HG02973 (cell line): ENCODE measurements at regions not wholly inside any gene's neighbourhood (a gene's known extent, or its start where the extent isn't known, plus 50 kb on each side); places are given as distances from the start of the nearest gene placed in this dataset.
"Not testable (repeated sequence)": the region's sequence is repeated elsewhere in the genome, so short reads cannot be mapped to it uniquely, and the experiment has no call there.

ENCODE experiments used
- ATAC-seq: cut with Tn5 transposase; IDR thresholded peaks from one replicate; pipeline ENCODE4 v1.9.1; 2021; ENCODE audit warnings: moderate library complexity; ENCODE audit not compliant: unreplicated experiment

GRCh38 chr2:2582998-2583545, 252.0 kb upstream of the MYT1L start:
- ATAC-seq = no peak

- ATAC-seq = no peak
These were observed 250.5 kb upstream of the MYT1L start for GRCh38 chr2:2581331-2582159.

- ATAC-seq = not testable (repeated sequence)
These were observed 249.8 kb upstream of the MYT1L start for GRCh38 chr2:2580841-2581240.

GRCh38 chr2:2580341-2580740, 249.3 kb upstream of the MYT1L start:
- ATAC-seq = no peak

- no peak for ATAC-seq
These were observed 248.7 kb upstream of the MYT1L start for GRCh38 chr2:2579814-2580213.

- no peak for ATAC-seq
These were observed 246.3 kb upstream of the MYT1L start for GRCh38 chr2:2577407-2577831.

GRCh38 chr2:2575870-2576386, 244.9 kb upstream of the MYT1L start:
- no peak for ATAC-seq

- ATAC-seq = no peak
These were observed 244.1 kb upstream of the MYT1L start for GRCh38 chr2:2575181-2575577.

GRCh38 chr2:2574401-2575180, 243.5 kb upstream of the MYT1L start:
- ATAC-seq = no peak

- ATAC-seq = no peak
These were observed 242.7 kb upstream of the MYT1L start for GRCh38 chr2:2573658-2574293.

- no peak for ATAC-seq
These were observed 242.1 kb upstream of the MYT1L start for GRCh38 chr2:2573205-2573604.

GRCh38 chr2:2572393-2573204, 241.5 kb upstream of the MYT1L start:
- no peak for ATAC-seq

GRCh38 chr2:2571301-2572150, 240.5 kb upstream of the MYT1L start:
- ATAC-seq = no peak

GRCh38 chr2:2570871-2571270, 239.8 kb upstream of the MYT1L start:
- ATAC-seq = no peak

GRCh38 chr2:2570360-2570759, 239.3 kb upstream of the MYT1L start:
- no peak for ATAC-seq

GRCh38 chr2:2569836-2570235, 238.8 kb upstream of the MYT1L start:
- no peak for ATAC-seq

- ATAC-seq = no peak
These were observed 238.2 kb upstream of the MYT1L start for GRCh38 chr2:2569306-2569705.

GRCh38 chr2:2568411-2568810, 237.3 kb upstream of the MYT1L start:
- ATAC-seq = no peak

- no peak for ATAC-seq
These were observed 236.7 kb upstream of the MYT1L start for GRCh38 chr2:2567776-2568175.
